ENCODE measurements at regions not wholly inside any gene's neighbourhood (a gene's known extent, or its start where the extent isn't known, plus 50 kb on each side); places are given as distances from the start of the nearest gene placed in this dataset.

- DNase-seq (ENCODE audit: low read depth, low spot score) = no peak
- Mint-ChIP-seq H3K4me3 (no peak overlapping the region), H3K4me1 (peaks cover 11% of the 10 kb centered on the region), H3K27ac (ENCODE audit: unreplicated experiment) (no peak overlapping the region), H3K9me3 (no peaks in the 10 kb centered on the region), H3K36me3 (ENCODE audit: low read depth) (no peaks in the 10 kb centered on the region), H3K27me3 (ENCODE audit: low read depth) (no peaks in the 10 kb centered on the region)
- TF ChIP-seq CTCF (conservative IDR thresholded peaks at IDR 0.05) = no peak
Measured at GRCh38 chr2:105570757-105571156, 171.9 kb upstream of the FHL2 start.

GRCh38 chr2:105570326-105570725 lies 171.5 kb upstream of the FHL2 start:
- Mint-ChIP-seq H3K36me3 (ENCODE audit: low read depth) (no peaks in the 10 kb centered on the region), H3K9me3 (no peaks in the 10 kb centered on the region), H3K4me3 (no peak overlapping the region), H3K27me3 (ENCODE audit: low read depth) (no peaks in the 10 kb centered on the region), H3K27ac (ENCODE audit: unreplicated experiment) (no peak overlapping the region), H3K4me1 (peaks cover 7% of the 10 kb centered on the region)
- DNase-seq (ENCODE audit: low read depth, low spot score) = no peak
- no peak for TF ChIP-seq CTCF (conservative IDR thresholded peaks at IDR 0.05)

GRCh38 chr2:105569606-105570005 lies 170.8 kb upstream of the FHL2 start:
- Mint-ChIP-seq H3K27ac (ENCODE audit: unreplicated experiment) (no peak overlapping the region), H3K4me3 (no peak overlapping the region), H3K27me3 (ENCODE audit: low read depth) (no peaks in the 10 kb centered on the region), H3K4me1 (peaks cover 4% of the 10 kb centered on the region), H3K36me3 (ENCODE audit: low read depth) (no peaks in the 10 kb centered on the region), H3K9me3 (no peaks in the 10 kb centered on the region)
- no peak for TF ChIP-seq CTCF (conservative IDR thresholded peaks at IDR 0.05)
- DNase-seq (ENCODE audit: low read depth, low spot score) = no peak

- Mint-ChIP-seq H3K27ac (ENCODE audit: unreplicated experiment) (no peak overlapping the region), H3K4me1 (peaks cover 4% of the 10 kb centered on the region), H3K36me3 (ENCODE audit: low read depth) (no peaks in the 10 kb centered on the region)
Measured at GRCh38 chr2:105567996-105568494, 169.2 kb upstream of the FHL2 start.

GRCh38 chr2:105563000-105563719 lies 164.3 kb upstream of the FHL2 start:
- Mint-ChIP-seq H3K27me3 (ENCODE audit: low read depth) (no peaks in the 10 kb centered on the region), H3K4me3 (no peak overlapping the region), H3K36me3 (ENCODE audit: low read depth) (no peaks in the 10 kb centered on the region), H3K9me3 (no peaks in the 10 kb centered on the region), H3K27ac (ENCODE audit: unreplicated experiment) (no peak overlapping the region), H3K4me1 (peaks cover 7% of the 10 kb centered on the region)
- TF ChIP-seq CTCF (conservative IDR thresholded peaks at IDR 0.05) = no peak
- DNase-seq (ENCODE audit: low read depth, low spot score) = no peak

More at GRCh38 chr2:105567996-105568494, 169.2 kb upstream of the FHL2 start:
- DNase-seq (ENCODE audit: low read depth, low spot score) = no peak
- Mint-ChIP-seq H3K27me3 (ENCODE audit: low read depth) (no peaks in the 10 kb centered on the region), H3K4me3 (no peak overlapping the region), H3K9me3 (no peaks in the 10 kb centered on the region)
- TF ChIP-seq CTCF (conservative IDR thresholded peaks at IDR 0.05) = no peak
